GM12873 (cell line): ENCODE measurements at regions not wholly inside any gene's neighbourhood (a gene's known extent, or its start where the extent isn't known, plus 50 kb on each side); places are given as distances from the start of the nearest gene placed in this dataset.

Experiments
- CTCF ChIP-seq: IDR thresholded peaks from 2 replicates; pipeline ENCODE4 v1.5.1; 2012; ENCODE audit warnings: low read depth, mild to moderate bottlenecking, moderate library complexity, low read length, control low read depth; ENCODE audit not compliant: insufficient read depth; ENCODE audit errors: missing control alignments

GRCh38 chr2:185537689-185538088 lies 200.9 kb upstream of the FSIP2 start:
- no peak for TF ChIP-seq CTCF

GRCh38 chr2:185567196-185567595 lies 171.4 kb upstream of the FSIP2 start:
- TF ChIP-seq CTCF: no peak

- no peak for TF ChIP-seq CTCF
Measured at GRCh38 chr2:185567940-185568339, 170.7 kb upstream of the FSIP2 start.

GRCh38 chr2:185578322-185578721 lies 160.3 kb upstream of the FSIP2 start:
- TF ChIP-seq CTCF: no peak

GRCh38 chr2:185583058-185583816 lies 155.4 kb upstream of the FSIP2 start:
- no peak for TF ChIP-seq CTCF

- TF ChIP-seq CTCF: no peak
Measured at GRCh38 chr2:185607945-185608344, 130.7 kb upstream of the FSIP2 start.

- TF ChIP-seq CTCF: no peak
Measured at GRCh38 chr2:185608799-185609198, 129.8 kb upstream of the FSIP2 start.
